B cell (primary cell): ENCODE measurements at regions not wholly inside any gene's neighbourhood (a gene's known extent, or its start where the extent isn't known, plus 50 kb on each side); places are given as distances from the start of the nearest gene placed in this dataset.

Experiments
- ATAC-seq: fragments of 200-7000 bp; cut with Tn5 transposase; one replicate; pipeline ENCODE4 v1.10.0; 2021; ENCODE audit warnings: low read depth, mild to moderate bottlenecking, moderate number of reproducible peaks, moderate library complexity
- CTCF ChIA-PET: fragments of 350-600 bp; sonication (Branson Sonifier 250); formaldehyde crosslinking; loops from one replicate; lab custom pipeline; 2021; ENCODE audit warnings: antibody characterized with exemption, inconsistent platforms; lab: Charles Lee
- POLR2A ChIA-PET: fragments of 350-600 bp; sonication (Branson Sonifier 250); formaldehyde crosslinking; loops from one replicate; lab custom pipeline; 2021; ENCODE audit warnings: antibody characterized with exemption; lab: Charles Lee
- DNase-seq: peaks from one replicate; pipeline ENCODE4 v3.0.0; 2013
- H2AFZ ChIP-seq: 2 replicates; pipeline ENCODE4 v1.6.1; 2012; ENCODE audit warnings: mild to moderate bottlenecking, low read depth, low read length; ENCODE audit not compliant: insufficient read depth, poor library complexity, severe bottlenecking
- H3K27ac ChIP-seq, 2 donors: 1 replicate in 1 of 2; 2 replicates in 1 of 2; pipeline ENCODE4 v1.5.1; 2012 to 2013; ENCODE audit warnings: low read length in 2 of 2, mild to moderate bottlenecking in 2 of 2, moderate library complexity in 1 of 2
- H3K27me3 ChIP-seq, 4 experiments: fragments of 200-600 bp in 1 of 4; sonication (generic) in 1 of 4; replicated peaks in 1 of 4; 1 replicate in 2 of 4; 2 replicates in 2 of 4; pipeline versions ENCODE4 v1.6.1 to v1.7.0; 2013 to 2016; ENCODE audit warnings: low read length in 3 of 4, mild to moderate bottlenecking in 2 of 4, mixed read lengths in 1 of 4, moderate library complexity in 1 of 4; ENCODE audit not compliant: insufficient read depth in 4 of 4, control insufficient read depth in 3 of 4; ENCODE audit errors: control extremely low read depth in 1 of 4
- H3K36me3 ChIP-seq, 2 experiments: replicated peaks in 1 of 2; 1 replicate in 1 of 2; 2 replicates in 1 of 2; pipeline versions ENCODE4 v1.6.1 to v1.7.1; 2013; ENCODE audit warnings: low read length in 1 of 2; ENCODE audit not compliant: insufficient read depth in 2 of 2, control insufficient read depth in 1 of 2; ENCODE audit errors: control extremely low read depth in 1 of 2, extremely low read depth in 1 of 2
- H3K4me1 ChIP-seq, 2 donors: fragments of 200-600 bp in 1 of 2; sonication (generic) in 1 of 2; 1 replicate in 1 of 2; 2 replicates in 1 of 2; pipeline versions ENCODE4 v1.5.1 to v1.6.1; 2013 to 2017; ENCODE audit warnings: low read length in 2 of 2; ENCODE audit not compliant: control insufficient read depth in 2 of 2, insufficient read depth in 2 of 2
- H3K4me2 ChIP-seq: replicated peaks from 2 replicates; pipeline ENCODE3; 2012; ENCODE audit warnings: mild to moderate bottlenecking, low read depth, low read length; ENCODE audit not compliant: poor library complexity, severe bottlenecking
- H3K4me3 ChIP-seq, 5 experiments: fragments of 200-600 bp in 1 of 5; sonication (generic) in 1 of 5; 1 replicate in 3 of 5; 2 replicates in 2 of 5; pipeline versions ENCODE4 v1.5.1 to v1.7.0; 2011 to 2016; ENCODE audit warnings: low read length in 4 of 5, mild to moderate bottlenecking in 4 of 5, low read depth in 2 of 5, control low read depth in 1 of 5, moderate library complexity in 1 of 5; ENCODE audit not compliant: insufficient read depth in 1 of 5; ENCODE audit errors: control extremely low read depth in 1 of 5, extremely low read depth in 1 of 5
- H3K79me2 ChIP-seq: fragments of 200-600 bp; sonication (generic); one replicate; pipeline ENCODE4 v1.6.0; 2016; ENCODE audit warnings: low read length; ENCODE audit not compliant: control insufficient read depth, insufficient read depth
- H3K9ac ChIP-seq: fragments of 200-600 bp; sonication (generic); 2 replicates; pipeline ENCODE4 v1.6.1; 2017; ENCODE audit warnings: mild to moderate bottlenecking, low read length, moderate library complexity
- H3K9me3 ChIP-seq, 3 donors: one replicate each; pipeline versions ENCODE4 v1.6.1 to v1.7.1; 2013; ENCODE audit warnings: low read length in 2 of 3; ENCODE audit not compliant: control insufficient read depth in 2 of 3, insufficient read depth in 1 of 3; ENCODE audit errors: control extremely low read depth in 1 of 3
- H4K20me1 ChIP-seq: 2 replicates; pipeline ENCODE4 v1.6.0; 2012; ENCODE audit warnings: mild to moderate bottlenecking, low read length; ENCODE audit not compliant: insufficient read depth, control insufficient read depth, poor library complexity, severe bottlenecking
- H3K27ac Mint-ChIP-seq: one replicate; pipeline ENCODE4 v1.8.0; 2021; ENCODE audit warnings: mixed read lengths
- H3K27me3 Mint-ChIP-seq: one replicate; pipeline ENCODE4 v1.8.0; 2021; ENCODE audit warnings: mixed read lengths
- H3K4me1 Mint-ChIP-seq: one replicate; pipeline ENCODE4 v1.8.0; 2021; ENCODE audit warnings: mixed read lengths
- H3K4me3 Mint-ChIP-seq: one replicate; pipeline ENCODE4 v1.8.0; 2021; ENCODE audit warnings: mixed read lengths
- H3K9me3 Mint-ChIP-seq: one replicate; pipeline ENCODE4 v1.8.0; 2022; ENCODE audit warnings: mixed read lengths; ENCODE audit not compliant: insufficient read depth
- EZH2 ChIP-seq: IDR thresholded peaks from 2 replicates; pipeline ENCODE4 v1.6.1; 2012; ENCODE audit warnings: borderline replicate concordance, low read depth, mild to moderate bottlenecking, moderate library complexity, low read length; ENCODE audit not compliant: insufficient read depth, poor library complexity, severe bottlenecking
- WGBS: methylation state at CpG from one replicate; pipeline ENCODE4 v1.1.5; 2013; ENCODE audit warnings: missing lambda C conversion rate; ENCODE audit not compliant: insufficient coverage; 5-methylcytosine and 5-hydroxymethylcytosine counted together
- intact Hi-C: fragments of 100-400 bp; cut with micrococcal nuclease; formaldehyde crosslinking; loops from one replicate; pipeline ENCODE4 v1.10.0; 2022
- TF ChIP-seq, protein P1 (sequence below): fragments of 200-600 bp; IDR thresholded peaks from one replicate; pipeline ENCODE4 v1.8.0; 2022; ENCODE audit warnings: antibody characterized with exemption, mild to moderate bottlenecking

DNA sequence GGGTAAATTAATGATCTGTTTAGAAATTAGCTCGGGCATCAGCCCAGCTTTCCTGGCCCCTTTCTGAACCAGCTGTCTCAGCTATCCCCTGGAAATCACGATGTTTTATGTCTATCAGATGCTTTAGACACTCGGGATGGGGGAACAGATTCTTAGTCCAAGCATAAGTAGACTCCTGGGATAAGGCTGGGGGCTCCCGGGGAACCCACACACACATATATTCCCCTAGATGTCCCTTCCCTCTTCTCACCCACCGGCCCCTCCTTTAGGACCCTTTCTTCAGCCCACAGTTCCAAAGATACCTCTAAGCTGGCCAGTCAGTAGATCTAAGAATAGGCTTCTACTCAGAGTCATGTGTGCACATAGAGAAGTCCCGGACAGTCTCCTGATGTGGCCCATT is 151.5 kb upstream of the COPS8 start:
- POLR2A ChIA-PET: no interaction called here
- TF ChIP-seq EZH2: no peak
- TF ChIP-seq, protein P1, sequence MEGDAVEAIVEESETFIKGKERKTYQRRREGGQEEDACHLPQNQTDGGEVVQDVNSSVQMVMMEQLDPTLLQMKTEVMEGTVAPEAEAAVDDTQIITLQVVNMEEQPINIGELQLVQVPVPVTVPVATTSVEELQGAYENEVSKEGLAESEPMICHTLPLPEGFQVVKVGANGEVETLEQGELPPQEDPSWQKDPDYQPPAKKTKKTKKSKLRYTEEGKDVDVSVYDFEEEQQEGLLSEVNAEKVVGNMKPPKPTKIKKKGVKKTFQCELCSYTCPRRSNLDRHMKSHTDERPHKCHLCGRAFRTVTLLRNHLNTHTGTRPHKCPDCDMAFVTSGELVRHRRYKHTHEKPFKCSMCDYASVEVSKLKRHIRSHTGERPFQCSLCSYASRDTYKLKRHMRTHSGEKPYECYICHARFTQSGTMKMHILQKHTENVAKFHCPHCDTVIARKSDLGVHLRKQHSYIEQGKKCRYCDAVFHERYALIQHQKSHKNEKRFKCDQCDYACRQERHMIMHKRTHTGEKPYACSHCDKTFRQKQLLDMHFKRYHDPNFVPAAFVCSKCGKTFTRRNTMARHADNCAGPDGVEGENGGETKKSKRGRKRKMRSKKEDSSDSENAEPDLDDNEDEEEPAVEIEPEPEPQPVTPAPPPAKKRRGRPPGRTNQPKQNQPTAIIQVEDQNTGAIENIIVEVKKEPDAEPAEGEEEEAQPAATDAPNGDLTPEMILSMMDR: no peak
- intact Hi-C loops: no loop called here

DNA sequence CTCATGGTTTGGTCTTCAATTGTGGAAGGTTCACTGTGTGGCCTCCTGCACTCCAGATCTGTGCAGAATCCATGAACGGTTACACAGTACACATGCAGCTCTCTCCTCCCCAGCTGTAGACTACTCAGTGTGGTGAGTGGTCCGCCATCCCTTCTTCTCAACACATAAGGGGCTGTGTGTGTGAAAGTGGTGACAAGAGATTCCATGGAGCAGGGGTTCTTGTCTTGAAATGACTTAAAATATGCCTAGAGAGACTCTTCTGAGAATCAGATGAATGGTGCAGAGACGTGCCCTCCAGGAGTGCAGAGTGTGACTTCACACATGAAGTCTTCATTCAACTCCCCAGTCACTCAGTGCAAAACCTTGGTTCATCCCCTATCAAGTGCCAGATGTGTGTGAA is 151.0 kb upstream of the COPS8 start:
- Mint-ChIP-seq H3K9me3 (no peaks in the 10 kb centered on the region), H3K27me3 (peaks cover 10% of the 10 kb centered on the region), H3K4me1 (no peaks in the 10 kb centered on the region), H3K27ac (no peak overlapping the region), H3K4me3 (no peak overlapping the region)
- Histone ChIP-seq H3K4me2 (no peak overlapping the region), H3K79me2 (no peaks in the 10 kb centered on the region), H3K4me3 (no peak overlapping the region), H3K27me3 (peaks cover 0 to 5% (median 1%) of the 10 kb centered on the region in 4 experiments), H3K9me3 (no peaks in the 10 kb centered on the region), H3K4me1 (no peaks in the 10 kb centered on the region), H3K9ac (no peak overlapping the region), H2AFZ (no peak overlapping the region), H4K20me1 (no peaks in the 10 kb centered on the region), H3K36me3 (no peaks in the 10 kb centered on the region), H3K27ac (no peak overlapping the region)
- no peak for ATAC-seq
- intact Hi-C loops: no loop called here
- ChIA-PET CTCF (no interaction called here), POLR2A (no interaction called here)
- TF ChIP-seq, protein P1: no peak
- no peak for TF ChIP-seq EZH2
- no CpG with 5 or more reads among the region's 3 CpGs for WGBS
- DNase-seq: no peak

More for the DNA sequence above, 151.5 kb upstream of the COPS8 start:
- Histone ChIP-seq H3K27ac (no peak overlapping the region), H3K27me3 (peaks cover 0 to 5% (median 1%) of the 10 kb centered on the region in 4 experiments), H3K4me3 (no peak overlapping the region), H3K79me2 (no peaks in the 10 kb centered on the region), H3K9me3 (no peaks in the 10 kb centered on the region), H3K9ac (no peak overlapping the region), H3K4me1 (no peaks in the 10 kb centered on the region), H4K20me1 (no peaks in the 10 kb centered on the region), H3K36me3 (no peaks in the 10 kb centered on the region), H3K4me2 (no peak overlapping the region), H2AFZ (no peak overlapping the region)
- CTCF ChIA-PET: no interaction called here
- Mint-ChIP-seq H3K27me3 (peaks cover 10% of the 10 kb centered on the region), H3K9me3 (no peaks in the 10 kb centered on the region), H3K4me1 (no peaks in the 10 kb centered on the region), H3K4me3 (no peak overlapping the region), H3K27ac (no peak overlapping the region)
- ATAC-seq (no peak), DNase-seq (no peak)
- WGBS: no CpG with 5 or more reads among the region's 6 CpGs
